Activated CD8-positive, alpha-beta memory T cell treated with anti-CD3 and anti-CD28 coated beads, Interleukin-2, amount 50 U/mL, for 4 hours (primary cell): ENCODE measurements at regions not wholly inside any gene's neighbourhood (a gene's known extent, or its start where the extent isn't known, plus 50 kb on each side); places are given as distances from the start of the nearest gene placed in this dataset.

Experiments used
- DNase-seq: peaks from one replicate; pipeline ENCODE4 v3.0.0-alpha.2; 2020

DNA sequence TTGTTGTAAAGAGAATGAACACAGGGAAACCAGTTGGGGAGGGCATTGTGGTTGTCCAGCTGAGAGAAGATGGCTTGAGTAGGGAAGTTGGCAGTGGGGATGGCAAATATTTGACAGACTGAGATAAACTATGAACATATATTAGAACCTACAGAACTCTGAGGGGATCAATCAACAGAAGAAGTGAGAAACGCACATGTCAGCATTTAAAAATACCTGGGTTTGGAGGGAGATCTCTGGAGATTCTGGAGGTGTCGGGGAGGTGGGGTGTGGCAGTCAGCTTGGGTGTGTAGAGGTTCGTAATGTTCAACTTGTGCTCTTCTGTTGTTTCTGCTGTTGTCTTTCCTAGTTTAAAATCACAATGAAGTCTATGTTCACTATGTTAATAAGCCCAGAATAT lies 517.8 kb downstream of the AACS start:
- DNase-seq, result no peak

DNA sequence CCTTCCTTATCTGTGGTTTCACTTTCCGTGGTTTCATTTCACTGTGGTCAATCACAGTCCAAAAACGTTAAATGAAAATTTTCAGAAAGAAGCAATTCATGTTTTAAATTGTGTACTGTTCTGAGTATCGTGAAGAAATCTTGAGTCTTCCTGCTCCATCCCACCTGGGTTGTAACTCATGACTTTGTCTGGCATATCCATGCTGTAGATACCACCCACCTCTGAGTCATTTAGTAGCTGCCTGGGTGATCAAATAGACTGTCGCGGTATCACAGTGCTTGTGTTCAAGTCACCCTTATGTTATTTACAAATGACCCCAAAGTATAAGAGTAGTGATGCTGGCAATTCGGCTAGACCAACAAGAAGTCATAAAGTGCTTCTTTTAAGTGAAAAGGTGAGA lies 521.2 kb downstream of the AACS start:
- no peak for DNase-seq

DNA sequence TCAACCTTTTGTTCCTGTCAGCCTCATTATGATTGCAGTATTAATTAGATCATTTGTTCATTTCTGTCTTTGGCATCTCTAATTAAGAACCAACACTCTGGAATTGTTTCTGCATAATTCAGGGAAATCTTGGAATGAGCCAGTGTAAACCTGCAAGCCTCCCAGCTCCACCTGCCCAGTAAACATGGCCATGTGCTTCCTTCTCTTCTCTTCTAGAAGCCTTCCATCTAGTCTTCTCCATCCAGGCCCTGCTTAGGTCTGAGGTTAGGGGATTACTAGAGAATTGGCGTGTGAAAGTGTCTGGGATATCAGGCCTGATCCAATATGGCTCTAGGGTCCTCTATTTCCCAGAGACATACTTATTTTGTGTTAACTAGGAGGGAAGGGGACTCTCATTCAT lies 528.0 kb downstream of the AACS start:
- no peak for DNase-seq

DNA sequence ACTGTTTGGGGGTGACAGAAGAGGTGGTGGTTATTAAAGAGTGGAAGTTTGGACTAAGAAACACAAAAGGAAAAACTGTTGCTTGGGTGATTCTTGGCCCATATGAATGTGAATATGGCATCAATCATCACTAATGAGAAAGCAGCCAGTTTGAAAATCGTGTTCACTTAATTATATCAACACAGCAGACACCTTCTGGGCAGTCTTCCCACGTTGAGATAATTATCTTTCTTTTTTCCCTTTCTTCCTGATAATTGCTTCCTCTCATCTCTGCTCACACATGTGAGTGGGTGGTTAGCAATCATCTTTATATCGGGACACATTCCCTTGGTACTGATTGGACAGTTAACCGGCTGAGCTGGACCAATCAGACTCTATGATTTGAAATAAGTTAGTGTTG lies 539.7 kb downstream of the AACS start:
- DNase-seq, result no peak

DNA sequence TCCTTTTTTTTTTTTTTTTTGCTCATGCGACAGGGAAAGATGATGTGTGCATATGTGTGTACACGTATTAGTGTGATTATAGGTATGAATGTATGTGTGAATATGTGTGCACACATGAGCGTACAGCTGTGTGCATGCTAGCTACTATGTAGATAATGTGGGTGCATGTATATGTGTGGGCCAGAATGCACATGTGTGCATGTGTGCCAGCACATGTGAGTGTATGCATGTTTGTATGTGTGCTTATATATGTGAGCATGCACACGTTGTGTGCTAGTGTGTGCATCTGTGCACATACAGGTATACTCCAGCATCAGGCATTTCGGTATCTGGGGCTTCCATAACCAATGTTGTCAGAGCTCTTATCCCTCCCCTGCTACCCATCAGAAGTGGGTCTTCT lies 541.1 kb downstream of the AACS start:
- no peak for DNase-seq

DNA sequence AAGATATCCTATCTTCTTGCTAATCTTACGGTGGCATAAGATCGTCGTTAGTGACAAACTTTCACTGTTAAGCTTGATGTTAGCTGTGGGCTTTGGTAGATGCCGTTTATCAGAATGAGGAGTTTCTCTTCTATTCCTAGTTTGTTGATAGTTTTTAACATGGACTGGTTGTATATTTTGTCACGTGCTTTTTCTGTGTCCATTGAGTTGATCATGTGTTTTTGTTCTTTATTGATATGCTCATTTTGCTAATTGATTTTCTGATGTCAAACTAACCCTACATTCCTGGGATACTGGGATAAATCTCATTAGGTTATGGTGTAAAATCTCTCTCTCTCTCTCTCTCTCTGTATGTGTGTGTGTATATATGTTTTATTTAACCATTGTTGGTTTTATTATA lies 545.1 kb downstream of the AACS start:
- DNase-seq, result no peak

DNA sequence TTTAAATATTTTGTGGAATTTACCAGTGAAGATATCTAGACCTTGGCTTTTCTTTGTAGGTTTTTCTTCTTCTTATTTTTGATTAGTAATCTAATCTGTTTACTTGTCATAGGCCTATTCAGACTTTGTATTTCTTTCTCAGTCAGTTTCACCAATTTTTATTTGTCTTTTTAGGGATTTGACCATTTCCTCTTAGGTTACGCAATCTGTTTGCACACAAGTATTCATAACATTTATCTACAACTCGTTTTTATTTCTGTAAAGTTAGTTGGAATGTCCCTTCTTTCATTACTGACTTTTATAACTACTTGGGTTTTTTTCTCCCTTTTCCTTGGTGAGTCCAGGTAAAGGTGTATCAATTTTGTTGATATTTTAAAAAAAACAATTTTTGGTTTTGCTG lies 545.7 kb downstream of the AACS start:
- no peak for DNase-seq

DNA sequence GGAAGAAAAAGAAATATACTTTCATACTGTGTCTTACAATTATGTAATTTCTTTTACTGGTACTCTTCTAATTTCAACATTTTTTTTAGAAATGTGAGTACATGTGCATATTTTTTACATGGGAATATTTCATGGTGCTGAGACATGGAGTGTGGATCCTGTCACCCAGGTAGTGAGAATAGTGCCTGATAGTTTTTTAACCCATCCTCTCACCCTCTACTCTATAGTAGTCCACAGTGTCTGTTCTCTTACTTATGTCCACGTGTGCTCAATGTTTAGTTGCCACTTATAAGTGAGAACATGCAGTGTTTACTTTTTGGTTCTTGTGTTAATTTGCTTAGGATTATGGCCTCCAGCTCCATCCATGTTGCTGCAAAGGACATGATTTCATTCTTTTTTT lies 548.8 kb downstream of the AACS start:
- DNase-seq, result no peak

DNA sequence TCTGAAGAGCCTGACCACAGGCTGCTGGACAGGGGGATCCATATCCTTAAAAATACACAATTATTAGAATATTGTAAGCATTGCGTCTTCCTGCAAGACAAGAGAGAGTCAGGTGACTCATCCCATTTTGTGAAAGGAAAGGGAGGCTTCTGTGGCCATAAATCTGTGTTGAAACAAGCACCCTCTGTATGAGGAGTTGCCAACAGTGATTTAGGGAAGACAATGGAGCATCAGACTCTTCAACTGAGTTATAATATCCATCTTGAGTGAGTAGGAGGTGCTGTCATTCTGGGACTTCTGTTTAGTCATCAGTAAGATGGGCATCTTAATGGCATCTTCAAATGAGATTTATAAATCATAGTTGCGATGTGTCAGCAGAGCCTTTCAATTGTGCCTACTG lies 554.5 kb downstream of the AACS start:
- DNase-seq, result no peak

DNA sequence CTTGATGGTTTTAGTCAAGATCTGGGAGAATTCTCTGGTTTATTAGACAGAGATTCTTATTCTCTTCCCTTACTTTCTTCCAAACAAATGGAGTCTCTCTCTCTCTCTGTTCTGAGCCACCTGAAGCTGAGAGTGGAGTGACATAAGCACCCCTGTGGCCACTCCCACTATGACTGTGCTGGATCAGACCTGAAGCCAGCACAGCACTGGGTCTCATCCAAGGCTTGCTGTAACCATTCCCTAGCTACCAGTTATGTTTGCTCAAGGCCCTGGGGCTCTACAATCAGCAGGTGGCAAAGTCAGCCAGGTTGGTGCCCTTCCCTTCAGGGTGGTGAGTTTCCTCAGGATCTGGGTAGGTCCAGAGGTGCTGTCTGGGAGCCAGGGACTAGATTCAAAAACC lies 568.5 kb downstream of the AACS start:
- DNase-seq, result no peak

DNA sequence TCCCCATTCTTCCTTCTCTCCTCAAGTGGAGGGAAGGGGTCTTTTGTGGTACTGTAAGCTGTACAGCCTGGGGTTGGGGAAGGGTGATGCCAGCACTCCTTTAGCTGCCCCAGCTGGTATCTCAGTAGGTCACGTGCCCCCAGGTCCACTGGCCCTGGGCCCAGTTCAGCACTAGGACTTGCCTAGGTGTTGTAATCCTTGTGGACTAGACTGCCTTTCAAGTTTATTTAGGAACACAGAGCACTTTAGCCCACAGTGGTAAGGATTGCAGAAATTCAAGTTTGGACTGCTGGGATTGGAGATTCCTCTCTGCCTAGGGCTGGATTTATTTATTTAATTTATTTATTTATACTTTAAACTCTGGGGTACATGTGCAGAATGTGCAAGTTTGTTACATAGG lies 569.6 kb downstream of the AACS start:
- DNase-seq, result no peak

DNA sequence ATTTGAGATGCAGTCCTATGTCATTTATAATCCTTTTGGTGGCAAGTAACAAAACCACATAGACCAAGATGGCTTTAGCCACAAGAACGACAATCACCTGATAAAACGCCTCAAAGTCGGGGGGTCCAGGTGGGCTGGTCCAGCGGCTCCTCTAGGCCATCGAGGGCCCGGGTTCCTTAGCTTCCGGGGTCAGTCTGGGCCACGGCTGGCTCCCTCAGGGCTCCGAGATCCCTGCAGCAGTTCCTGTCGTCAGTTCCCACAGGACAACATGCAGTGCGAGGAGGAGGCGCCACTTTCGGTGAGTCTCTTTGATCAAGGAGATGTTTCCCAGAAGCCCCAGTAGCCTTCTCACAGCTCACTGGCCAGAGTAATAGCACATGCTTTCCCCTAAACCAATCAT lies 574.6 kb downstream of the AACS start:
- no peak for DNase-seq

DNA sequence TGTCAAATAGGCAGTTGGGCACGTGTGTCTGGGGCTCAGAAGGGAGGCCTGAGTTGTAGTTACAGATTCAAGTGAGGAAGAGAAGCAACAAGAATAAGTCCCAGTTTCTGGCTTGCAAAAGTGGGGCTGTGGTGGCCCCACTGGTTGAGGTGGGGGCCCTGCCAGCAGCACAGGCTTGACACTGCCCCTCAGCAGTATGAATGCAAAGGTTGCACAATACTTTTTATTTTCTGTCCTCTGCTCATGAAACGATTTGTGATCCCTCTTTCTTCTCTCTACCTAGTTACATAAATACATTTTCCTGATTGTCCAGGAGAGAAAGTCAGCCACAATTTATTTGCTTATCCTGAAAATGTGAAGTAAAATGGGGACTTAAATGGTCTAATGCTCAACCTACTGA lies 577.8 kb downstream of the AACS start:
- DNase-seq, result no peak

DNA sequence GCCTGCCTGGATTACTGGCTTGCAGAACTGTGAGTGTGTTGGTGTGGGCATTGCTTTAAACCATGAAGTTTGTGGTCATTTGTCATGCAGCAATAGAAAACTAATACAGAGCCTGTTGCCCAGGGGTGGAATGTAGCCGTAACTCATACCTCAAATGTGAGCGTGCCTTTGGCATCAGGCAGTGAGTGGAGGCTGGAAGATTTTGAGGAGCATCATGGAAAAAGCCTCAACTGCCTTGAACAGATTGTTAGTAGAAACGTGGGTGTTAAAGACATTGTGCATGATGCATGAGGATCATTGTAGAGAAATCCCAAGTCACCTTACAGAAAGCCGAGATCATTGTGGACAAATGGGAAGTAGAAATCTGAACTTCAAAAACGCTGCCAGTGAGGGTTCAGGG lies 580.5 kb downstream of the AACS start:
- no peak for DNase-seq

DNA sequence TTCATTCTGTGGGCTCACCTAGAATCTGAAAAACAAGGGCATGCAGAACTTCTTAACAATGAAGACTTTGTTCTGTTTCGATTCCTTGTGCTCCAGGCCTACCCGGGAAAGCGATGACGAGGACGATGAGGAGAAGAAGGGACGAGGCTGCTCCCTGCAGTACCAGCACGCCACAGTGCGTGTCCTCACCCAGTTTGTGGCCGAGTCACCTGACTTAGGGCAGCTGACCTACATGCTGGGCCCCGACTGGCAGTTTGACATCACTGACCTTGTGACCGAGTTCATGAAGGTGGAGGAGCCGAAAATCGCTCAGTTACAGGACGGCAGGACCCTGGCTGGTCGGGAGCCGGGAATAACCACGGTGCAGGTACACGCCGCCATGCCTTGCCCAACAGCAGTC lies 585.4 kb downstream of the AACS start:
- DNase-seq, result no peak

DNA sequence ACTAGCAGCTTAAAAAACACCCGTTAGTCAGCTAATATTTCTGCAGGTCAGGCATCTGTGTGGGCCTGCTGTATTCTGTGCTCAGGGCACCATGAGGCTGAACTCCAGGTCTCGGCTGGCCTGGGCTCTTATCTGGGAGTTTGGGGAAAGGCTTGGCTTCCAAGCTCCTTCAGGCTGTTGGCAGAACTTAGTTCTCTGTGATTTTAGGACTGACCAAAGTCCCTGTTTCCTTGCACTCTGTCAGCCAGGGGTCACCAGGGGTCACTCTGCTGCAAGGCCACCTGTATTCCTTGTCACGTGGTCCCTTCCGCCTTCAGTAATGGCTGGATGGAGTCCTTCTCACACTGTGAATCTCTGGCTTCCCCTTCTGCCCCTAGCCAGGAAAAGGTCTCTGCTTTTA lies 586.4 kb downstream of the AACS start:
- no peak for DNase-seq

DNA sequence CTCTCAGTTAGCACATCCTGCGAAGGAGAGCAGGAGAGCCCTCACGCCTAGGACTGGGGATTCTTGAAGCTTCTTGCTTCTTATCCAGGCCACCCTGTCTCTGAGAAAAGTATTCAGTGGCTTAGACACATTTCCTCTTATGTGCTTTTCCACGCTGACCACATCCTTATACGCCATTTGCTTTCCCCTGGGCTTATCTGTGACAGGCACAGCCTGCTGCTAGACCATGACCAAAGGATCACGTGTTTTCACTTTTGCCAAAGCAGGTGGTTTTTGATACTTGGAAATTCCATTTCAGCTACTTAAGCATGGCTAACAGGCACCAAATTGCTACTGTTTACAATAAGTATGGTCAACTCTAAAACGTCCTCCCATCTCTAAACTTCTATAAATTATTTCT lies 587.4 kb downstream of the AACS start:
- no peak for DNase-seq

DNA sequence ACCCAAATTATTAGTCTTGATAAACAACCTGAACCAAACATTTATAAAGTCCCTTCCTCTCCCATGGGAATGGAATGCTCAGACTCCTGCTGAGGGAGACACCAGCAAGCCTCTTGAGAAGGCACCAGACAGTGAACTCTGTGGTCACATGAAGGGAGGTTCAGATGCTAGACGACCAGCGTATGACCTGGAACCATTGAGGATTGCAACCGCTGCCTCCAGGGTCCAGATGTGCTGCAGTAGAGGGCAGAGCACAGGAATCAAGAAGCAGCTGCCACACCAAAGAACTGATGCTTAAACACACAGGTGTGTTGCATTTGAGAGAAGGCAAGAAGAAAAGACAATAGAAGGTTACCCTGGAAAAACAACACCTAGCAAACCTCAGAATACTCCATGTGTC lies 592.4 kb downstream of the AACS start:
- no peak for DNase-seq

DNA sequence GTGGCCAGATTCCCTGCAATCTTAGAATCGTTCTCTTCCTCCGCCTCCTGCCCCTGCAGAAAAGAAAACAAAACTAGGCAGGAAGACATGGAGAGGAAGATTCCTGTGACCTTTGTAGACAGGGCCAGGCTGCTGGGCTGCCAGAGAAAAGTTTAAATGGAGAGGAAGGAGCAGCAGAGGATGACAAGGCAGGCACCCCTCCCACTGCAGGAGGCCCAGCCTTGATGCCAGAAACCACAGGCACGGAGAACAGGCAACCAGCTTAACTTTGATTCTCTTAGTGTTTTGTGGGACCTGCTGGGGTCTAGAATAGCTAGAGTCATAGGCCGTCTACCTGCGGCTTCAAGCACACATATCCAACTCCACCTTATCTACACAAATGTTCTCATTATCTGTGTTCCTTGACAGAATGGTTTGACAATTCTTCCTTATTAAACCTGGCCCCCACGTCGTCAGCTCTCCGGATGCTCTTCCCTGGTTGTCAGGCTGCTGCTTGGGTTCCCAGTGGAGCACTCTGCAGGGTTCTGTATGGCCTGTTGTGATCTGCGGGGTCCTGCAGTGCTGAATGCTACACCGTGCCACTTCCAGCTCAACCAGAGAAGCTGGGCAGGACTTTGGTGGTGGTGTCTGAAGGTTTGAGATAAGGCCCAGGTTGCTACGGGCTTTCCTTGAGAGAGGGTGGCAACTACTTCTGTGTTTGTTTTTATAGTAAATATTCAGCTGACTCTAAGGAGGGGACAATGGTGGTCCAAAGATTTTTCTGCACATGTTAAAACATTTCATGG lies 609.5 kb downstream of the AACS start:
- no peak for DNase-seq

DNA sequence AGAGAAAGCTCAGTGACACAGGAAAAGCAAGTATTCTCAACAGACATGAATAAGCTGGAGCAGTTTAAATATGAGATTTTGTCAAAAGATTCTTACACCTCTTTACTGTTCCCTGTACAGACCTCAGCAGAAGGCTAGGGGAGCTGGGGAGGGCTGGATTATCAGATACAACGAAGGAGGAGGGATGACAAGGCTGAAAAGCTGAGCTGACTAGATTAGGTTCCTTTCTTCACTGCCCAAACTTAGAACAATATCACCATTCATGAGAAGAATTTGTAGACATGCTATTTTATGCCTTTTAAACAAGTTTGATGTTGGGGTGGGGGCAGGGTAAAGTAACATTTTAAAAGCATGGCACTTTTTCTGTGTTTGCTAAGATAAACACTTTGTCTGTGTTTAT lies 611.1 kb downstream of the AACS start:
- no peak for DNase-seq

DNA sequence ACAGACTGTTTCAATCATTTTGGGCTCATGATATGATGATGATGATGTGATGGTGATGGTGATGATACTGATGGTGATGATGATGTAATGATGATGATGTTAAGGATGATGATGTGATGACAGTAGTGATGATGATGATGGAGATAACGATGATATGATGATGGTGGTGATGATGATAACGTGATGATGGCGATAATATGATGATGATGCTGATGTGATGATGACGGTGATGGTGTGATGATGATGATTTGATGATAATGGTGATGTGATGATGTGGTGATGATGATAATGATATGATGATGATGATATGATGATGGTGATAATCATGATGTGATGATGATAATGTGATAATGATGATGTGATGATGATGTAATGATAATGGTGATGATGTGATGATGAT lies 612.6 kb downstream of the AACS start:
- DNase-seq, result no peak

DNA sequence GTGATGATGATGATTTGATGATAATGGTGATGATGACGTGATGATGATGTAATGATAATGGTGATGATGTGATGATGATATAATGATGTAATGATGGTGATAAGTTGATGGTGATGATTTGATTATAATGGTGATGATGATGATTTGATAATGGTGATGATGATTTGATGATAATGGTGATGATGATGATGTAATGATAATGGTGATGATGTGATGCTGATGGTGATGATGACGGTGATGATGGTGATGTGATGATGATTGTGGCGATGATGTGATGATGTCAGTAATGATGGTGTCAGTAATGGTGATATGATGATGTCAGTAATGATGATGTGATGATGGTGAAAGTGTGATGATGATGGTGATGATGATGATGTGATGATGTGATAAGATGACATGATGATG lies 613.4 kb downstream of the AACS start:
- DNase-seq, result no peak

DNA sequence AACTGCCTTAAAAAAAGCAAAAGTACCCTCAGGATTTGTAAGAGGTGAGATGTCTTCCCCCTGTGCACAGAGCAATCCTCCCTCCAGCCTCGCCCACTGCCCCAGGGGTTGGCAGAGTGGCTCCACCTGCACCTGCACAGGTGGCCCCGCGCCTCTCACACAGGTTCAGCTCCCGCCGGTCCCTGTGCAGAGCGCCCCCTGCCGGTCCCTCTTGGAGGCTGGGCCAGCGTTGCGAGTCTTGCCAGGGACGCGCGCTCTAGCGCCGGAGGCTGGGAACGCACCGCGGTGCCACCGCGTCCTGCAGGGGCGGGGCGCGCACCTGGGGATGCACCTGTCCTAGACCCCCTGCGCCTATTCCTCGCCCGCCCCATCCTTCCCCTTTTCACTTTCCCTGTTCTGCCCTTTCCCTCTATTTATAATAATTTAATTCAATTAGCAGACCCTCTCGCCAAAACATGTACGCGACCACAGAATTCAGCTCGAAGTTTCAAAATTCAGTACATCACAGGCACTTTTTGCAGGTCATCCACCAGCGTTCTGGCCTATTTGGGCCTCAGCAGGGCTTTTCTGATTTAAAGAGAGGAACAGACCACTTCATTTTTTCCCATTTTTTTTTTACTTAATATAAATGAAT lies 618.6 kb downstream of the AACS start:
- DNase-seq, result no peak

DNA sequence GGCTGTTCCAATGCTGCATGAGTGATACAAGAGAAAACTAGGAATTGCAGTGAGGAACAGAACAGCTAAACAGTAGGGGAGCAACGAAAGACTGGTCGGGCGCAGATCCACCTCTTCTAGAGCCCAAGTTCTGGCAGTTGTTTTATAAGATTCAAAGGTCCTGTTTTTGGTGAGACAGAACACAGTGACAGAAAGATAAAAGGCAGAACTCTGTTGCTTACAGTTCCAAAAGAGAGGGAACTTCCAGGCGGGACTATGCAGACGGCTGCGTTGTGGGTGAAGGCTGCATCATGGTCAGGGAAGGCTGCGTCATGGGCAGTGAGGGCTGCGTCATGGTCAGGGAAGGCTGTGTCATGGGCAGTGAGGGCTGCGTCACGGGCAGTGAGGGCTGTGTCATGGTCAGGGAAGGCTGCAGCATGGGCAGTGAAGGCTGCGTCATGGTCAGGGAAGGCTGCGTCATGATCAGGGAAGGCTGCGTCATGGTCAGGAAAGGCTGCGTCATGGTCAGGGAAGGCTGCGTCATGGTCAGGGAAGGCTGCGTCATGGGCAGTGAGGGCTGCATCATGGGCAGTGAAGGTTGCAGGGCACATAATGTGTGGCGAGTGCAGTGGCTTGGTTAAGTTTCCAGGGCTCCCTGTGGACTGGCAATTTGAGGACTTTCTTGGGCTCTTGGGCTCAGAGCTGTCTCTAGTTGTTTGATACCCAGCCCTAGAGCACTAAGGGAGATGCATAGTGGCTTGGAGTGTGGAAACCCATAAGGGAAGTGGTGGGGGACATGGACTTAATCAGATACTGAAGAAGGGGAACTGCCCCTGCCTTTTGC lies 619.9 kb downstream of the AACS start:
- no peak for DNase-seq
